ENCODE measurements at regions not wholly inside any gene's neighbourhood (a gene's known extent, or its start where the extent isn't known, plus 50 kb on each side); places are given as distances from the start of the nearest gene placed in this dataset.

GRCh38 chr5:89133975-89134374 lies 251.0 kb upstream of the MEF2C start:
- DNase-seq (no peak), ATAC-seq (ENCODE audit: low FRiP score) (no peak)
- H3K27me3 ChIP-seq (ENCODE audit: control insufficient read depth in 1 of 2, insufficient read depth in 2 of 2, low read length in 1 of 2) = no peaks in the 10 kb centered on the region
- H3K9me3 ChIP-seq (ENCODE audit: control insufficient read depth, low read length) = peaks cover 1% of the 10 kb centered on the region
- WGBS, 2 donors = 89 to 93% methylated on average over 1 of the region's 1 CpG
- intact Hi-C loops (cut with DNase I) = no loop called here
- no peaks in the 10 kb centered on the region for H3K4me1 ChIP-seq (ENCODE audit: control insufficient read depth in 1 of 2, insufficient read depth in 2 of 2, low read length in 2 of 2)
- no peaks in the 10 kb centered on the region for H3K36me3 ChIP-seq (ENCODE audit: control insufficient read depth in 1 of 2, insufficient read depth in 2 of 2, low read length in 1 of 2)
- no peak overlapping the region for H3K4me3 ChIP-seq (ENCODE audit: low read length in 2 of 2)
- no peak overlapping the region for H3K27ac ChIP-seq (ENCODE audit: low read depth in 1 of 2, low read length in 2 of 2)

- Histone ChIP-seq H3K4me1 (ENCODE audit: control insufficient read depth in 1 of 2, insufficient read depth in 2 of 2, low read length in 2 of 2) (no peaks in the 10 kb centered on the region), H3K4me3 (ENCODE audit: low read length in 2 of 2) (no peak overlapping the region), H3K9me3 (ENCODE audit: control insufficient read depth, low read length) (peaks cover 1% of the 10 kb centered on the region), H3K27me3 (ENCODE audit: control insufficient read depth in 1 of 2, insufficient read depth in 2 of 2, low read length in 1 of 2) (no peaks in the 10 kb centered on the region), H3K27ac (ENCODE audit: low read depth in 1 of 2, low read length in 2 of 2) (no peak overlapping the region), H3K36me3 (ENCODE audit: control insufficient read depth in 1 of 2, insufficient read depth in 2 of 2, low read length in 1 of 2) (no peaks in the 10 kb centered on the region)
- 88 to 94% methylated on average over 1 of the region's 1 CpG for WGBS, 2 donors
- DNase-seq (no peak), ATAC-seq (ENCODE audit: low FRiP score) (no peak)
- intact Hi-C loops (cut with DNase I) = no loop called here
Observed at GRCh38 chr5:89133129-89133528, 250.1 kb upstream of the MEF2C start.

DNA sequence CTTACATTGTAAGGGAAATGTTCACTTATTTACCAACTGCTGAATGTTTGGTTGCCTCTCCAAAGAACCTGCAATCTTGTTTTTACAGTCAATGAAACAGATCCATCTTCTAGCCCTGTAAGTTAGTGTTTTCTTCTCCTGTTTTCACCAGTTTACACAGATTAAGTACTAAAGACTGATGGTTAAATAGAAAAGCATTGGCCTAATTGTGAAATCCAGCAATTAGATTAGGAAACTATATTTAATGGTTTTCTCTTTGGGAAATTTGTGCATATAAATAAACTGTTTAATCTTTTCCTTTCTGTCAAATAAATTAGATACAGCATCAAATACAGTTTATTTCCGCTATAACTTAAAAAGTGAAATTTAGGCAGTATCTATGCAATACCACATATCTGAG lies 247.9 kb upstream of the MEF2C start:
- Histone ChIP-seq H3K4me1 (ENCODE audit: control insufficient read depth in 1 of 2, insufficient read depth in 2 of 2, low read length in 2 of 2) (no peaks in the 10 kb centered on the region), H3K27ac (ENCODE audit: low read depth in 1 of 2, low read length in 2 of 2) (no peak overlapping the region), H3K9me3 (ENCODE audit: control insufficient read depth, low read length) (peaks cover 1% of the 10 kb centered on the region), H3K36me3 (ENCODE audit: control insufficient read depth in 1 of 2, insufficient read depth in 2 of 2, low read length in 1 of 2) (no peaks in the 10 kb centered on the region), H3K27me3 (ENCODE audit: control insufficient read depth in 1 of 2, insufficient read depth in 2 of 2, low read length in 1 of 2) (no peaks in the 10 kb centered on the region), H3K4me3 (ENCODE audit: low read length in 2 of 2) (no peak overlapping the region)
- intact Hi-C loops (cut with DNase I) = no loop called here
- ATAC-seq (ENCODE audit: low FRiP score) = no peak
- 97 to 99% methylated on average over 1 of the region's 1 CpG for WGBS, 2 donors
- DNase-seq = no peak

- no peaks in the 10 kb centered on the region for H3K27me3 ChIP-seq (ENCODE audit: control insufficient read depth in 1 of 2, insufficient read depth in 2 of 2, low read length in 1 of 2)
- no peak for DNase-seq
- 69 to 76% methylated on average over 1 of the region's 1 CpG for WGBS, 2 donors
- no peak for ATAC-seq (ENCODE audit: low FRiP score)
- intact Hi-C loops (cut with DNase I) = no loop called here
- H3K4me3 ChIP-seq (ENCODE audit: low read length in 2 of 2) = no peak overlapping the region
- H3K27ac ChIP-seq (ENCODE audit: low read depth in 1 of 2, low read length in 2 of 2) = no peak overlapping the region
- no peaks in the 10 kb centered on the region for H3K4me1 ChIP-seq (ENCODE audit: control insufficient read depth in 1 of 2, insufficient read depth in 2 of 2, low read length in 2 of 2)
- peaks cover 1% of the 10 kb centered on the region for H3K9me3 ChIP-seq (ENCODE audit: control insufficient read depth, low read length)
- no peaks in the 10 kb centered on the region for H3K36me3 ChIP-seq (ENCODE audit: control insufficient read depth in 1 of 2, insufficient read depth in 2 of 2, low read length in 1 of 2)
Observed at GRCh38 chr5:89129941-89130340, 247.0 kb upstream of the MEF2C start.

DNA sequence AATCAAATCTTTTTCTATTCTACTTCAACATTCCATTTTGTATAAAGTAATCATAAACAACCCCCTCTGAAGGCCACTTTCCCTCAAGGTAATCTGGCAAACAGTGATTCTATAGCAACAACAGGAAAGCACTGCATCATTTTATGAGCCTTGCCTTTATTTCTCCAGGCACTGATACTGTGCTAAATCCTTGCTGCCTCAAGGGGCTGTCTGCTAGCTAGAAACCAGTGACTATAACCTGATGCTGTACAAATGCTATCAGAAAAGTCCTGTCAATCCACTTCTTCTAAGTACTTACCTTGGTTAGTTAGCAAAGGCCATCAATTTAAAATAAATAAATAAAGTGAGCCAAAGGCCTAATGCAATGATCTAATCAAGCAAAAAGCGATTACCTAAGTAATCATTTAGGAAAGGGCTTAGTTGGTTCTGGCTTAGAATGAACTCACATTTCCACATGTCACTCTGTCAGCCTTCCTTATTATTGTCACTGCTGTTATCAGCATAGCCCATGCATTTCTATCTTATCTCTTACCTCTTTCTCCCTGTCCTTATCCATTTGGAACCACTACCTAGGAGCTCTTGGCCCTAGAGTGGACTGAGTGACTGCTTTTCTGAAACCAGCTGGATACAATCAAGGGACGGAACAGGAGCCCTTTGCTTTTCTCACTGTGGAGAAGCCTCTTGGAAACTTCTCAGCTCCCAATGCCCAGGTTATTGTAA lies 246.1 kb upstream of the MEF2C start:
- H3K36me3 ChIP-seq (ENCODE audit: control insufficient read depth in 1 of 2, insufficient read depth in 2 of 2, low read length in 1 of 2) = no peaks in the 10 kb centered on the region
- H3K27me3 ChIP-seq (ENCODE audit: control insufficient read depth in 1 of 2, insufficient read depth in 2 of 2, low read length in 1 of 2) = no peaks in the 10 kb centered on the region
- no peak overlapping the region for H3K27ac ChIP-seq (ENCODE audit: low read depth in 1 of 2, low read length in 2 of 2)
- no peak for ATAC-seq (ENCODE audit: low FRiP score)
- WGBS, 2 donors = 94 to 97% methylated on average over 2 of the region's 2 CpGs
- intact Hi-C loops (cut with DNase I) = no loop called here
- DNase-seq = no peak
- H3K9me3 ChIP-seq (ENCODE audit: control insufficient read depth, low read length) = no peaks in the 10 kb centered on the region
- H3K4me1 ChIP-seq (ENCODE audit: control insufficient read depth in 1 of 2, insufficient read depth in 2 of 2, low read length in 2 of 2) = no peaks in the 10 kb centered on the region
- H3K4me3 ChIP-seq (ENCODE audit: low read length in 2 of 2) = no peak overlapping the region

DNA sequence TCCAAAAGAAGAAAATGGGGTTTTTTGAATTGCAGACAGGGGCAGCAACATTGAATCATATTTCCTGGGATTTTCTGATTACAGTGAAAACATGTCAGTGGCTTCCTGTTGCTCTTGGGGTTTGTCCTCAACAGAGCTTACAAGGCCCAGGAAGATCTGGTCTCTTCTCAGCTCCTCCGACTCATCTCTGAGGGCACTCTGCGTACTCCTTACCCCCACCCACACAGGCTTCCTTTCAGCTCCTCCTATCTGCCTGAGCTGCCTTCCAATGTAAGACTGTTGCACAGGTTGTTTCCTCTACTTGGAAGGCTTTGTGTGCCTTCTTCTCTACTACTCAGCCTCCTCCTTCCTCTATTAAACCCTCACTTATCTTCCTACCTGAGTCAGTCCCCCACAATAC lies 245.1 kb upstream of the MEF2C start:
- intact Hi-C loops (cut with DNase I) = no loop called here
- DNase-seq (no peak), ATAC-seq (ENCODE audit: low FRiP score) (no peak)
- Histone ChIP-seq H3K27me3 (ENCODE audit: control insufficient read depth in 1 of 2, insufficient read depth in 2 of 2, low read length in 1 of 2) (no peaks in the 10 kb centered on the region), H3K36me3 (ENCODE audit: control insufficient read depth in 1 of 2, insufficient read depth in 2 of 2, low read length in 1 of 2) (no peaks in the 10 kb centered on the region), H3K4me3 (ENCODE audit: low read length in 2 of 2) (no peak overlapping the region), H3K9me3 (ENCODE audit: control insufficient read depth, low read length) (no peaks in the 10 kb centered on the region), H3K27ac (ENCODE audit: low read depth in 1 of 2, low read length in 2 of 2) (no peak overlapping the region), H3K4me1 (ENCODE audit: control insufficient read depth in 1 of 2, insufficient read depth in 2 of 2, low read length in 2 of 2) (no peaks in the 10 kb centered on the region)
- WGBS, 2 donors = 67 to 80% methylated on average over 2 of the region's 2 CpGs

GRCh38 chr5:89127191-89127590 lies 244.2 kb upstream of the MEF2C start:
- intact Hi-C loops (cut with DNase I) = no loop called here
- no peak for ATAC-seq (ENCODE audit: low FRiP score)

DNA sequence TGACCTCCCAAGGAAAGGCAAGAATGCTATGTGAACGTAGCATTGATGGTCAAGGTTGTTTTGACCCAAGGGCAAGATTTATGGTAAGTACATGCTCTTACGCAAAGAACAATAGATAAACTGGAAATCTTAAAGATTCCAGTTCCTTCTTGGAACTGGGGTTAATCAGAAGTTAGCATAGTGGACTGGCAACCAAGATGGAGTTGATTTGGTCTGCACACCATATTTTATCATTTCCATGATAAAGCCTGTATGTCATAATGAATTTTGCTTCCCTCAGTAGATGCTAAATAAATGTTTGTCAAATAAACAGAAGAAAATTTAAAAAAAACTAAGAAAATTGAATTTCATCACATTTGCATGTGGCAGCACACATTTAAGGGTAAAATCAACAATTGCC lies 242.4 kb upstream of the MEF2C start:
- intact Hi-C loops (cut with DNase I) = no loop called here
- H3K36me3 ChIP-seq (ENCODE audit: control insufficient read depth in 1 of 2, insufficient read depth in 2 of 2, low read length in 1 of 2) = no peaks in the 10 kb centered on the region
- no peak for DNase-seq
- no peaks in the 10 kb centered on the region for H3K4me1 ChIP-seq (ENCODE audit: control insufficient read depth in 1 of 2, insufficient read depth in 2 of 2, low read length in 2 of 2)
- H3K4me3 ChIP-seq (ENCODE audit: low read length in 2 of 2) = no peak overlapping the region
- ATAC-seq (ENCODE audit: low FRiP score) = no peak
- H3K27ac ChIP-seq (ENCODE audit: low read depth in 1 of 2, low read length in 2 of 2) = no peak overlapping the region
- no peaks in the 10 kb centered on the region for H3K27me3 ChIP-seq (ENCODE audit: control insufficient read depth in 1 of 2, insufficient read depth in 2 of 2, low read length in 1 of 2)
- no peaks in the 10 kb centered on the region for H3K9me3 ChIP-seq (ENCODE audit: control insufficient read depth, low read length)
- 98 to 100% methylated on average over 2 of the region's 2 CpGs for WGBS, 2 donors

More at GRCh38 chr5:89127191-89127590, 244.2 kb upstream of the MEF2C start:
- H3K27me3 ChIP-seq (ENCODE audit: control insufficient read depth in 1 of 2, insufficient read depth in 2 of 2, low read length in 1 of 2) = no peaks in the 10 kb centered on the region
- no peak for DNase-seq
- no peaks in the 10 kb centered on the region for H3K4me1 ChIP-seq (ENCODE audit: control insufficient read depth in 1 of 2, insufficient read depth in 2 of 2, low read length in 2 of 2)
- 86 to 88% methylated on average over 3 of the region's 3 CpGs for WGBS, 2 donors
- H3K27ac ChIP-seq (ENCODE audit: low read depth in 1 of 2, low read length in 2 of 2) = no peak overlapping the region
- H3K4me3 ChIP-seq (ENCODE audit: low read length in 2 of 2) = no peak overlapping the region
- H3K36me3 ChIP-seq (ENCODE audit: control insufficient read depth in 1 of 2, insufficient read depth in 2 of 2, low read length in 1 of 2) = no peaks in the 10 kb centered on the region
- no peaks in the 10 kb centered on the region for H3K9me3 ChIP-seq (ENCODE audit: control insufficient read depth, low read length)

DNA sequence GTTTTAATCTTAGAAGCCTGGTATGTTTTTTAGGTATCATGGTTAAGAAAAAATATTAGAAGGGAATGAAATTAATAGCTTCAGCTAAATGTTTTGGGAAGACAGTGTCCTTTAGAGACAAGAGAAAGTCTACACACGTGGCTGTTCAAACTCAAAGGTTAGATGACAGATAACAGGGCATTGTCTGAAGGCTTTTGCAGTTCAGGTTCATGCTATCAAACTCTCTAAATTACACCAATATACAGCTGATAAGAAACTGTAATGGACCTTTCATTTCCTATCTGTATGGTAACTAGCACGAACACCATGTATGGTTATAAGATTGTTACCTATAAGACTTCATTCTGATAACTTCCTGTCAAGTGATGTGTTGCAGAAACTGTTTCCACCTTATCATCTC lies 240.6 kb upstream of the MEF2C start:
- WGBS, 2 donors = 94 to 97% methylated on average over 2 of the region's 2 CpGs
- Histone ChIP-seq H3K27ac (ENCODE audit: low read depth in 1 of 2, low read length in 2 of 2) (no peak overlapping the region), H3K4me1 (ENCODE audit: control insufficient read depth in 1 of 2, insufficient read depth in 2 of 2, low read length in 2 of 2) (no peaks in the 10 kb centered on the region), H3K4me3 (ENCODE audit: low read length in 2 of 2) (no peak overlapping the region), H3K36me3 (ENCODE audit: control insufficient read depth in 1 of 2, insufficient read depth in 2 of 2, low read length in 1 of 2) (no peaks in the 10 kb centered on the region), H3K27me3 (ENCODE audit: control insufficient read depth in 1 of 2, insufficient read depth in 2 of 2, low read length in 1 of 2) (no peaks in the 10 kb centered on the region), H3K9me3 (ENCODE audit: control insufficient read depth, low read length) (no peaks in the 10 kb centered on the region)
- DNase-seq (no peak), ATAC-seq (ENCODE audit: low FRiP score) (no peak)
- intact Hi-C loops (cut with DNase I) = no loop called here
